Neural cell (in vitro differentiated cells): ENCODE measurements at regions not wholly inside any gene's neighbourhood (a gene's known extent, or its start where the extent isn't known, plus 50 kb on each side); places are given as distances from the start of the nearest gene placed in this dataset.

Experiments
- H2AFZ ChIP-seq: fragments of 200-600, 300-800 bp; sonication (generic), shearing (Covaris generic); 2 replicates; pipeline ENCODE4 v1.6.0; 2014; ENCODE audit warnings: low read depth, mild to moderate bottlenecking, antibody characterized with exemption, low read length, moderate library complexity
- H3F3A ChIP-seq: fragments of 200-600 bp; shearing (Covaris generic); 2 replicates; pipeline ENCODE4 v1.6.1; 2016; ENCODE audit warnings: mild to moderate bottlenecking, moderate library complexity, mixed read lengths, antibody characterized with exemption, low read length; ENCODE audit not compliant: insufficient read depth, poor library complexity, severe bottlenecking
- H3K27ac ChIP-seq: fragments of 200-600, 300-800 bp; sonication (generic), shearing (Covaris generic); 2 replicates; pipeline ENCODE4 v1.5.1; 2014; ENCODE audit warnings: mild to moderate bottlenecking, low read length, moderate library complexity
- H3K27me3 ChIP-seq: fragments of 300-800, 200-600 bp; sonication (generic), shearing (Covaris generic); 2 replicates; pipeline ENCODE4 v1.6.0; 2014; ENCODE audit warnings: mild to moderate bottlenecking, low read depth, low read length, moderate library complexity; ENCODE audit not compliant: insufficient read depth
- H3K36me3 ChIP-seq: fragments of 300-800, 200-600 bp; sonication (generic), shearing (Covaris generic); 2 replicates; pipeline ENCODE4 v1.5.1; 2014; ENCODE audit warnings: mild to moderate bottlenecking, antibody characterized with exemption, low read length, moderate library complexity; ENCODE audit not compliant: insufficient read depth
- H3K4me2 ChIP-seq: fragments of 300-800, 200-600 bp; sonication (generic), shearing (Covaris generic); 2 replicates; pipeline ENCODE4 v1.6.0; 2014; ENCODE audit warnings: mild to moderate bottlenecking, low read length
- H3K4me3 ChIP-seq: fragments of 300-800, 200-600 bp; sonication (generic), shearing (Covaris generic); 2 replicates; pipeline ENCODE4 v1.5.1; 2014; ENCODE audit warnings: mild to moderate bottlenecking, low read length, moderate library complexity
- H3K79me2 ChIP-seq: fragments of 200-600 bp; shearing (Covaris generic); replicated peaks from 2 replicates; pipeline ENCODE4 v1.6.0; 2014; ENCODE audit warnings: mild to moderate bottlenecking, low read length, moderate library complexity; ENCODE audit not compliant: insufficient read depth
- H3K9ac ChIP-seq: fragments of 300-800, 200-600 bp; sonication (generic), shearing (Covaris generic); 2 replicates; pipeline ENCODE4 v1.6.1; 2016; ENCODE audit warnings: mild to moderate bottlenecking, low read length, mixed read lengths
- H3K9me2 ChIP-seq: fragments of 200-600 bp; shearing (Covaris generic); 2 replicates; pipeline ENCODE4 v1.6.1; 2016; ENCODE audit warnings: mild to moderate bottlenecking, low read length, mixed read lengths; ENCODE audit not compliant: insufficient read depth
- H3K9me3 ChIP-seq: fragments of 200-600, 300-800 bp; sonication (generic), shearing (Covaris generic); 2 replicates; pipeline ENCODE4 v1.6.1; 2016; ENCODE audit warnings: mild to moderate bottlenecking, mixed run types, low read length, moderate library complexity, mixed read lengths
- H4K20me1 ChIP-seq: fragments of 200-600 bp; shearing (Covaris generic); 2 replicates; pipeline ENCODE4 v1.6.1; 2016; ENCODE audit warnings: mild to moderate bottlenecking, mixed run types; ENCODE audit not compliant: insufficient read depth
- EP300 ChIP-seq: fragments of 450-650 bp; conservative IDR thresholded peaks from 2 replicates; pipeline ENCODE4 v1.6.1; 2014; ENCODE audit warnings: antibody characterized with exemption, mild to moderate bottlenecking, moderate library complexity; ENCODE audit not compliant: poor library complexity, severe bottlenecking
- EZH2 ChIP-seq: fragments of 200-600, 300-800 bp; shearing (Covaris generic), sonication (generic); IDR thresholded peaks from 2 replicates; pipeline ENCODE4 v1.6.1; 2014; ENCODE audit warnings: antibody characterized with exemption, low read length, borderline replicate concordance, mild to moderate bottlenecking; ENCODE audit not compliant: insufficient read depth, poor library complexity, severe bottlenecking
- MXI1 ChIP-seq: fragments of 450-650 bp; conservative IDR thresholded peaks from 2 replicates; pipeline ENCODE4 v1.6.1; 2014; ENCODE audit warnings: antibody characterized with exemption, mild to moderate bottlenecking; ENCODE audit not compliant: poor library complexity, severe bottlenecking
- POLR2AphosphoS5 ChIP-seq: IDR thresholded peaks from 2 replicates; pipeline ENCODE4 v1.6.1; 2012
- RAD21 ChIP-seq: fragments of 450-650 bp; conservative IDR thresholded peaks from 2 replicates; pipeline ENCODE4 v1.6.1; 2014; ENCODE audit warnings: antibody characterized with exemption, mild to moderate bottlenecking, moderate library complexity
- SMC3 ChIP-seq: fragments of 450-650 bp; conservative IDR thresholded peaks from 2 replicates; pipeline ENCODE4 v1.6.1; 2014; ENCODE audit warnings: antibody characterized with exemption, mild to moderate bottlenecking, moderate library complexity; ENCODE audit not compliant: poor library complexity
- TAF1 ChIP-seq: IDR thresholded peaks from 2 replicates; pipeline ENCODE4 v1.6.1; 2012; ENCODE audit warnings: low read depth
- TF ChIP-seq, protein P1 (sequence below): IDR thresholded peaks from 2 replicates; pipeline ENCODE4 v1.6.1; 2012; ENCODE audit warnings: borderline replicate concordance
- TF ChIP-seq, protein P2 (sequence below): fragments of 450-650 bp; IDR thresholded peaks from 2 replicates; pipeline ENCODE4 v1.5.1; 2014; ENCODE audit warnings: antibody characterized with exemption, mild to moderate bottlenecking, moderate library complexity; ENCODE audit not compliant: poor library complexity, severe bottlenecking

DNA sequence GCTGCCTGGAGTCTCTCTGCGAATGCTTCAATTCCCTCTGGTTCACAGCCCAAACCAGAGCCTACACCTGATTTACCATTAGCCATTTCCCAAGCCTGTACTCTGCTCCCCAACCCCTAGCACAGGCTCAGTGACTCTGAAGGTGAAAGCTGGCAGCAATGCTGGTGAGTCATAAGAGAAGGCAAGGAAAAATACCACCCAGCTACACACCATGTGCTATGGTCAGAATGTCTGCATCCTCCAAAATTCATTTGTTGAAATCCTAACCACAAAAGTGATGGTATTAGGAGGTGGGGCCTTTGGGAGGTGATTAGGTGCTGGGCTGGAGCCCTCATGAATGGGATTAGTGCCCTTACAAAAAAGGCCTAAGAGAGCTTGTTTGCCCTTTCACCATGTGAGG, 117.1 kb upstream of the TJP1 start:
- Histone ChIP-seq H4K20me1 (no peaks in the 10 kb centered on the region), H3K9me2 (no peaks in the 10 kb centered on the region), H3K27me3 (no peaks in the 10 kb centered on the region), H3K9ac (no peak overlapping the region), H3K4me2 (no peak overlapping the region), H3F3A (peaks cover 1% of the 10 kb centered on the region), H3K4me3 (no peak overlapping the region), H3K79me2 (no peaks in the 10 kb centered on the region), H2AFZ (no peak overlapping the region), H3K36me3 (no peaks in the 10 kb centered on the region), H3K9me3 (no peaks in the 10 kb centered on the region), H3K27ac (no peak overlapping the region)
- no peak for TF ChIP-seq SMC3

DNA sequence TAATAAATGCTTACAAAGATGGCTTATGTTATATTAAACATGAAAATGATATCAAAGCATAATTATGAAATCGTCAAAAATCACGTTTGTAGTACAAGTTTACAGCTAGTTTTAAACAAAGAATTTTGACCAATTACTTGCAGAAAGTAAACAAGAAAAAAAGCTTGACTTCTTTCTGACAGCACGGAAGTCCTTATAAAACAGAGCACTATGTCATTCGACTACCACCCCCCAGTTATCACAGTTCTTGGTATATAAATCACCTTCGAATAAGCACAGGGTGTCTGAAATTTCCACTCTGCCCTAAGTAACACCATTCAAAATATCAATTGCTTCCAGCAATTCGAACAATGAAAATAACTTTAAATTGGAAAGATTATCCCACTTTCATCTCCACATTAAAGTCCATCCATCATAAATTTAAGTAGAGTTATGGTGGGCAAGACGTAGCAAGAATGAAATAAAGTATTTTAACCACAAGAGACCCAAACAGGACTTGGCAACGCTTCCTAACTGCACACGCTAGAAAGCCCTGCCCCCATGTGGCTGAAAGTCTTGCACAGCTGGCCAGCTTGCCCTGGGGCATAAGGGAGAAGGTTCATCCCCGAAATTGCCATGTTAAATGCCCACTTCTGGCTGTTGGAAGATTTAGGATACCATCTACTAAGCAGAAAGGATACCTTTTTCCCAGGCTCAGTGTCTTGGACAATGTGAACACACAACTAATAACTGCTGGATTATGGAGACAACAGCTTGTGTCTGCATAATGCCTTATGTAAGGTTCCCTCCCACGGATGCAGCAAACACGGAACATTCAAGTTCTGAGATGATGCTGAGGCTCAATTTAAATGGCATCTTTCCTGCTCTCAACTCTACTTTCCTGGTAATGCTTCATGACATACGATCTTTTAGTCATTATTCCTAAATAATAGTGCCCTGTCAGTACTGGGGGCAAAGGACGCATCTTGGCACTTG, 116.4 kb upstream of the TJP1 start:
- Histone ChIP-seq H3K9me3 (no peaks in the 10 kb centered on the region), H3F3A (no peaks in the 10 kb centered on the region), H3K4me2 (no peak overlapping the region), H4K20me1 (no peaks in the 10 kb centered on the region), H3K9ac (no peak overlapping the region), H2AFZ (no peak overlapping the region), H3K36me3 (no peaks in the 10 kb centered on the region), H3K4me3 (no peak overlapping the region), H3K9me2 (no peaks in the 10 kb centered on the region), H3K27ac (no peak overlapping the region), H3K27me3 (no peaks in the 10 kb centered on the region), H3K79me2 (no peaks in the 10 kb centered on the region)
- TF ChIP-seq RAD21, result no peak
- TF ChIP-seq, protein P1, sequence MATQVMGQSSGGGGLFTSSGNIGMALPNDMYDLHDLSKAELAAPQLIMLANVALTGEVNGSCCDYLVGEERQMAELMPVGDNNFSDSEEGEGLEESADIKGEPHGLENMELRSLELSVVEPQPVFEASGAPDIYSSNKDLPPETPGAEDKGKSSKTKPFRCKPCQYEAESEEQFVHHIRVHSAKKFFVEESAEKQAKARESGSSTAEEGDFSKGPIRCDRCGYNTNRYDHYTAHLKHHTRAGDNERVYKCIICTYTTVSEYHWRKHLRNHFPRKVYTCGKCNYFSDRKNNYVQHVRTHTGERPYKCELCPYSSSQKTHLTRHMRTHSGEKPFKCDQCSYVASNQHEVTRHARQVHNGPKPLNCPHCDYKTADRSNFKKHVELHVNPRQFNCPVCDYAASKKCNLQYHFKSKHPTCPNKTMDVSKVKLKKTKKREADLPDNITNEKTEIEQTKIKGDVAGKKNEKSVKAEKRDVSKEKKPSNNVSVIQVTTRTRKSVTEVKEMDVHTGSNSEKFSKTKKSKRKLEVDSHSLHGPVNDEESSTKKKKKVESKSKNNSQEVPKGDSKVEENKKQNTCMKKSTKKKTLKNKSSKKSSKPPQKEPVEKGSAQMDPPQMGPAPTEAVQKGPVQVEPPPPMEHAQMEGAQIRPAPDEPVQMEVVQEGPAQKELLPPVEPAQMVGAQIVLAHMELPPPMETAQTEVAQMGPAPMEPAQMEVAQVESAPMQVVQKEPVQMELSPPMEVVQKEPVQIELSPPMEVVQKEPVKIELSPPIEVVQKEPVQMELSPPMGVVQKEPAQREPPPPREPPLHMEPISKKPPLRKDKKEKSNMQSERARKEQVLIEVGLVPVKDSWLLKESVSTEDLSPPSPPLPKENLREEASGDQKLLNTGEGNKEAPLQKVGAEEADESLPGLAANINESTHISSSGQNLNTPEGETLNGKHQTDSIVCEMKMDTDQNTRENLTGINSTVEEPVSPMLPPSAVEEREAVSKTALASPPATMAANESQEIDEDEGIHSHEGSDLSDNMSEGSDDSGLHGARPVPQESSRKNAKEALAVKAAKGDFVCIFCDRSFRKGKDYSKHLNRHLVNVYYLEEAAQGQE, result no peak
- no peak for TF ChIP-seq TAF1
- no peak for TF ChIP-seq SMC3
- TF ChIP-seq EP300, result no peak
- TF ChIP-seq MXI1, result no peak
- no peak for TF ChIP-seq POLR2AphosphoS5
- TF ChIP-seq EZH2, result no peak
- TF ChIP-seq, protein P2, sequence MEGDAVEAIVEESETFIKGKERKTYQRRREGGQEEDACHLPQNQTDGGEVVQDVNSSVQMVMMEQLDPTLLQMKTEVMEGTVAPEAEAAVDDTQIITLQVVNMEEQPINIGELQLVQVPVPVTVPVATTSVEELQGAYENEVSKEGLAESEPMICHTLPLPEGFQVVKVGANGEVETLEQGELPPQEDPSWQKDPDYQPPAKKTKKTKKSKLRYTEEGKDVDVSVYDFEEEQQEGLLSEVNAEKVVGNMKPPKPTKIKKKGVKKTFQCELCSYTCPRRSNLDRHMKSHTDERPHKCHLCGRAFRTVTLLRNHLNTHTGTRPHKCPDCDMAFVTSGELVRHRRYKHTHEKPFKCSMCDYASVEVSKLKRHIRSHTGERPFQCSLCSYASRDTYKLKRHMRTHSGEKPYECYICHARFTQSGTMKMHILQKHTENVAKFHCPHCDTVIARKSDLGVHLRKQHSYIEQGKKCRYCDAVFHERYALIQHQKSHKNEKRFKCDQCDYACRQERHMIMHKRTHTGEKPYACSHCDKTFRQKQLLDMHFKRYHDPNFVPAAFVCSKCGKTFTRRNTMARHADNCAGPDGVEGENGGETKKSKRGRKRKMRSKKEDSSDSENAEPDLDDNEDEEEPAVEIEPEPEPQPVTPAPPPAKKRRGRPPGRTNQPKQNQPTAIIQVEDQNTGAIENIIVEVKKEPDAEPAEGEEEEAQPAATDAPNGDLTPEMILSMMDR, result no peak
